GM19238 (cell line): ENCODE measurements at regions not wholly inside any gene's neighbourhood (a gene's known extent, or its start where the extent isn't known, plus 50 kb on each side); places are given as distances from the start of the nearest gene placed in this dataset.

Source experiments
- DNase-seq: peaks from one replicate; pipeline ENCODE4 v3.0.0; 2011; ENCODE audit warnings: low spot score; ENCODE audit not compliant: insufficient read length

GRCh38 chr18:24877546-24877945 lies 417.1 kb downstream of the HRH4 start:
- no peak for DNase-seq

GRCh38 chr18:24878289-24878688 lies 417.9 kb downstream of the HRH4 start:
- no peak for DNase-seq

GRCh38 chr18:24885276-24885675 lies 424.8 kb downstream of the HRH4 start:
- DNase-seq: no peak

GRCh38 chr18:24894880-24895279 lies 434.4 kb downstream of the HRH4 start:
- DNase-seq: no peak

GRCh38 chr18:24897461-24897860 lies 437.0 kb downstream of the HRH4 start:
- no peak for DNase-seq

- no peak for DNase-seq
These were observed 441.7 kb downstream of the ZNF521 start for GRCh38 chr18:24910221-24910620.

GRCh38 chr18:24913507-24914170 lies 438.3 kb downstream of the ZNF521 start:
- no peak for DNase-seq

GRCh38 chr18:24914171-24914525 lies 437.8 kb downstream of the ZNF521 start:
- DNase-seq: no peak

GRCh38 chr18:24914685-24915084 lies 437.3 kb downstream of the ZNF521 start:
- DNase-seq: no peak

GRCh38 chr18:24915547-24915946 lies 436.4 kb downstream of the ZNF521 start:
- DNase-seq: no peak

- no peak for DNase-seq
These were observed 434.2 kb downstream of the ZNF521 start for GRCh38 chr18:24917767-24918166.

GRCh38 chr18:24918257-24918656 lies 433.7 kb downstream of the ZNF521 start:
- no peak for DNase-seq

- DNase-seq: no peak
These were observed 432.7 kb downstream of the ZNF521 start for GRCh38 chr18:24919181-24919797.

- peak; percentile 12 for DNase-seq
These were observed 429.5 kb downstream of the ZNF521 start for GRCh38 chr18:24922491-24922890.

- peak; percentile 13 for DNase-seq
These were observed 428.8 kb downstream of the ZNF521 start for GRCh38 chr18:24923138-24923537.

- no peak for DNase-seq
These were observed 427.8 kb downstream of the ZNF521 start for GRCh38 chr18:24924066-24924716.

GRCh38 chr18:24926649-24927048 lies 425.3 kb downstream of the ZNF521 start:
- no peak for DNase-seq

- no peak for DNase-seq
These were observed 423.6 kb downstream of the ZNF521 start for GRCh38 chr18:24928301-24928878.

GRCh38 chr18:24930478-24930877 lies 421.5 kb downstream of the ZNF521 start:
- no peak for DNase-seq

- no peak for DNase-seq
These were observed 421.0 kb downstream of the ZNF521 start for GRCh38 chr18:24930971-24931370.

- DNase-seq: no peak
These were observed 418.6 kb downstream of the ZNF521 start for GRCh38 chr18:24933345-24933744.

GRCh38 chr18:24934258-24934932 lies 417.6 kb downstream of the ZNF521 start:
- DNase-seq: no peak
